ENCODE measurements at regions not wholly inside any gene's neighbourhood (a gene's known extent, or its start where the extent isn't known, plus 50 kb on each side); places are given as distances from the start of the nearest gene placed in this dataset.

- H3K27ac Mint-ChIP-seq (ENCODE audit: unreplicated experiment) = peak overlapping the region; percentile 24
- no peak overlapping the region for H3K4me3 Mint-ChIP-seq
- TF ChIP-seq CTCF (conservative IDR thresholded peaks at IDR 0.05) = no peak
- DNase-seq (ENCODE audit: low read depth, low spot score) = no peak
- no peaks in the 10 kb centered on the region for H3K27me3 Mint-ChIP-seq (ENCODE audit: low read depth)
- peaks cover 48% of the 10 kb centered on the region for H3K4me1 Mint-ChIP-seq
- H3K9me3 Mint-ChIP-seq = peaks cover 5% of the 10 kb centered on the region
- H3K36me3 Mint-ChIP-seq (ENCODE audit: low read depth) = no peaks in the 10 kb centered on the region
Measured at GRCh38 chr6:71480577-71480976, 192.0 kb downstream of the OGFRL1 start.

GRCh38 chr6:71481011-71481410, 192.4 kb downstream of the OGFRL1 start:
- peaks cover 5% of the 10 kb centered on the region for H3K9me3 Mint-ChIP-seq
- peaks cover 43% of the 10 kb centered on the region for H3K4me1 Mint-ChIP-seq
- H3K27me3 Mint-ChIP-seq (ENCODE audit: low read depth) = no peaks in the 10 kb centered on the region
- DNase-seq (ENCODE audit: low read depth, low spot score) = no peak
- no peak overlapping the region for H3K4me3 Mint-ChIP-seq
- H3K27ac Mint-ChIP-seq (ENCODE audit: unreplicated experiment) = no peak overlapping the region
- TF ChIP-seq CTCF (conservative IDR thresholded peaks at IDR 0.05) = no peak
- H3K36me3 Mint-ChIP-seq (ENCODE audit: low read depth) = no peaks in the 10 kb centered on the region

GRCh38 chr6:71481801-71482200, 193.2 kb downstream of the OGFRL1 start:
- DNase-seq (ENCODE audit: low read depth, low spot score) = no peak
- TF ChIP-seq CTCF (conservative IDR thresholded peaks at IDR 0.05) = no peak
- H3K4me3 Mint-ChIP-seq = no peak overlapping the region
- peaks cover 40% of the 10 kb centered on the region for H3K4me1 Mint-ChIP-seq
- H3K36me3 Mint-ChIP-seq (ENCODE audit: low read depth) = no peaks in the 10 kb centered on the region
- H3K9me3 Mint-ChIP-seq = peaks cover 5% of the 10 kb centered on the region
- peak overlapping the region; percentile 46 for H3K27ac Mint-ChIP-seq (ENCODE audit: unreplicated experiment)
- H3K27me3 Mint-ChIP-seq (ENCODE audit: low read depth) = no peaks in the 10 kb centered on the region

- peaks cover 35% of the 10 kb centered on the region for H3K4me1 Mint-ChIP-seq
- peak overlapping the region; percentile 36 for H3K27ac Mint-ChIP-seq (ENCODE audit: unreplicated experiment)
Measured at GRCh38 chr6:71482742-71483141, 194.1 kb downstream of the OGFRL1 start.

GRCh38 chr6:71486461-71486860, 197.8 kb downstream of the OGFRL1 start:
- H3K4me1 Mint-ChIP-seq = peaks cover 19% of the 10 kb centered on the region
- H3K27me3 Mint-ChIP-seq (ENCODE audit: low read depth) = no peaks in the 10 kb centered on the region
- TF ChIP-seq CTCF (conservative IDR thresholded peaks at IDR 0.05) = no peak
- H3K4me3 Mint-ChIP-seq = no peak overlapping the region
- H3K36me3 Mint-ChIP-seq (ENCODE audit: low read depth) = no peaks in the 10 kb centered on the region
- H3K27ac Mint-ChIP-seq (ENCODE audit: unreplicated experiment) = no peak overlapping the region
- DNase-seq (ENCODE audit: low read depth, low spot score) = no peak
- H3K9me3 Mint-ChIP-seq = peaks cover 5% of the 10 kb centered on the region

More at GRCh38 chr6:71482742-71483141, 194.1 kb downstream of the OGFRL1 start:
- Mint-ChIP-seq H3K36me3 (ENCODE audit: low read depth) (no peaks in the 10 kb centered on the region), H3K9me3 (peaks cover 5% of the 10 kb centered on the region), H3K27me3 (ENCODE audit: low read depth) (no peaks in the 10 kb centered on the region), H3K4me3 (no peak overlapping the region)
- TF ChIP-seq CTCF (conservative IDR thresholded peaks at IDR 0.05) = no peak
- DNase-seq (ENCODE audit: low read depth, low spot score) = no peak

GRCh38 chr6:71488186-71488585, 199.6 kb downstream of the OGFRL1 start:
- H3K4me1 Mint-ChIP-seq = peaks cover 11% of the 10 kb centered on the region
- DNase-seq (ENCODE audit: low read depth, low spot score) = no peak
- H3K27ac Mint-ChIP-seq (ENCODE audit: unreplicated experiment) = no peak overlapping the region
- H3K9me3 Mint-ChIP-seq = peaks cover 2% of the 10 kb centered on the region
- TF ChIP-seq CTCF (conservative IDR thresholded peaks at IDR 0.05) = no peak
- H3K27me3 Mint-ChIP-seq (ENCODE audit: low read depth) = no peaks in the 10 kb centered on the region
- H3K4me3 Mint-ChIP-seq = no peak overlapping the region
- no peaks in the 10 kb centered on the region for H3K36me3 Mint-ChIP-seq (ENCODE audit: low read depth)

Measured in neural crest cell (in vitro differentiated cells).